HepG2 (cell line): ENCODE measurements at regions not wholly inside any gene's neighbourhood (a gene's known extent, or its start where the extent isn't known, plus 50 kb on each side); places are given as distances from the start of the nearest gene placed in this dataset.

ENCODE experiments used
- ATAC-seq: fragments of 200-7000 bp; cut with Tn5 transposase; 3 replicates; pipeline ENCODE4 v1.9.1; 2020; ENCODE audit warnings: mild to moderate bottlenecking, moderate library complexity
- BruUV-seq: library from RNA; stranded (reverse); fragments of 400-500 nt; replicated peaks from 2 replicates; lab custom pipeline; 2021; lab: Mats Ljungman, UMichigan
- CTCF ChIA-PET: fragments of 300-600 bp; formaldehyde crosslinking; extraction: SDS; loops from one replicate; lab custom pipeline; 2021; ENCODE audit warnings: low total read pairs, inconsistent platforms, low intra/inter-chr PET ratio; lab: Yijun Ruan, JAX
- POLR2A ChIA-PET: fragments of 350-600 bp; sonication (Branson Sonifier 250); formaldehyde crosslinking; loops from one replicate; lab custom pipeline; 2020; ENCODE audit warnings: antibody characterized with exemption, inconsistent platforms; lab: Yijun Ruan, JAX
- DNase-seq: peaks from one replicate; pipeline ENCODE4 v3.0.0-alpha.2; 2015; ENCODE audit warnings: low spot score
- FAIRE-seq: peaks from 3 replicates; lab custom pipeline; 2011; peaks lifted over from hg19 to GRCh38; lab: Jason Lieb, UNC
- H2AFZ ChIP-seq: one replicate; pipeline ENCODE4 v1.6.1; 2011; ENCODE audit warnings: low read length, inconsistent platforms
- H3K27ac ChIP-seq: fragments of 300-600 bp; 3 replicates; pipeline ENCODE4 v1.8.0; 2011; ENCODE audit warnings: mixed run types, mild to moderate bottlenecking, mixed read lengths, low read length, inconsistent platforms; ENCODE audit not compliant: insufficient read depth; ENCODE audit errors: extremely low read length
- H3K27me3 ChIP-seq, 2 experiments: fragments of 200-600 bp in 1 of 2; 2 replicates in 1 of 2; 3 replicates in 1 of 2; pipeline versions ENCODE4 v1.6.0 to v1.8.0; 2011; ENCODE audit warnings: low read length in 2 of 2, mild to moderate bottlenecking in 2 of 2, moderate library complexity in 2 of 2, inconsistent platforms in 1 of 2; ENCODE audit not compliant: insufficient read depth in 2 of 2, control insufficient read depth in 1 of 2
- H3K36me3 ChIP-seq, 2 experiments: fragments of 200-600 bp in 1 of 2; replicated peaks in 1 of 2; 2 replicates in 1 of 2; 3 replicates in 1 of 2; pipeline versions ENCODE4 v1.5.1 to v1.8.0; 2011; ENCODE audit warnings: low read length in 2 of 2, inconsistent platforms in 1 of 2; ENCODE audit not compliant: insufficient read depth in 2 of 2, control insufficient read depth in 1 of 2
- H3K4me1 ChIP-seq: 2 replicates; pipeline ENCODE4 v1.5.1; 2012; ENCODE audit warnings: low read length, inconsistent platforms; ENCODE audit not compliant: insufficient read depth
- H3K4me2 ChIP-seq: 2 replicates; pipeline ENCODE4 v1.6.0; 2011; ENCODE audit warnings: low read depth, low read length, inconsistent platforms
- H3K4me3 ChIP-seq, 3 experiments: fragments of 200-600 bp in 1 of 3; sonication (generic), shearing (Covaris generic) in 1 of 3; replicated peaks in 1 of 3; 2 replicates each; pipeline ENCODE4 v1.5.1; 2011 to 2016; ENCODE audit warnings: low read length in 3 of 3, inconsistent platforms in 2 of 3, low read depth in 2 of 3, mild to moderate bottlenecking in 2 of 3, control low read depth in 1 of 3, mixed read lengths in 1 of 3; ENCODE audit not compliant: insufficient read depth in 1 of 3
- H3K79me2 ChIP-seq: one replicate; pipeline ENCODE4 v1.6.1; 2011; ENCODE audit warnings: low read length, inconsistent platforms; ENCODE audit not compliant: insufficient read depth
- H3K9ac ChIP-seq: 2 replicates; pipeline ENCODE4 v1.6.0; 2011; ENCODE audit warnings: mild to moderate bottlenecking, low read depth, low read length, inconsistent platforms; ENCODE audit not compliant: insufficient read depth
- H3K9me3 ChIP-seq: 2 replicates; pipeline ENCODE4 v1.5.1; 2012; ENCODE audit warnings: mild to moderate bottlenecking, low read length
- H4K20me1 ChIP-seq: 2 replicates; pipeline ENCODE4 v1.6.0; 2011; ENCODE audit warnings: inconsistent platforms, mild to moderate bottlenecking, low read length, moderate library complexity; ENCODE audit not compliant: insufficient read depth
- ARNT2 ChIP-seq: sonication (generic); formaldehyde crosslinking; IDR thresholded peaks from 2 replicates; pipeline ENCODE4 v1.8.0; 2022; ENCODE audit warnings: mild to moderate bottlenecking, low read depth, missing genetic modification reagents, moderate library complexity
- CC2D1A ChIP-seq: sonication (generic); formaldehyde crosslinking; IDR thresholded peaks from 2 replicates; pipeline ENCODE4 v1.8.1; 2023; ENCODE audit warnings: mild to moderate bottlenecking, missing genetic modification reagents
- CENPX ChIP-seq: sonication (generic); formaldehyde crosslinking; IDR thresholded peaks from 2 replicates; pipeline ENCODE4 v1.9.0; 2021; ENCODE audit warnings: mild to moderate bottlenecking, missing genetic modification reagents, moderate library complexity
- MEIS1 ChIP-seq: sonication (generic); formaldehyde crosslinking; IDR thresholded peaks from 2 replicates; pipeline ENCODE4 v1.9.0; 2021; ENCODE audit warnings: mild to moderate bottlenecking, missing genetic modification reagents, moderate library complexity, borderline replicate concordance
- ZBTB21 ChIP-seq: sonication (generic); formaldehyde crosslinking; IDR thresholded peaks from 2 replicates; pipeline ENCODE4 v1.4.0; 2020; ENCODE audit warnings: missing genetic modification reagents
- WGBS: methylation state at CpG from one replicate; pipeline ENCODE4 v1.1.6; 2017; ENCODE audit warnings: low lambda C conversion rate; 5-methylcytosine and 5-hydroxymethylcytosine counted together
- in situ Hi-C: cut with HindIII; loops from 2 replicates; pipeline ENCODE4 v1.10.0; 2017; ENCODE audit warnings: low pct_unique_long_range_greater_than_20kb; ENCODE audit not compliant: extremely low pct_ligation_motif_present
- intact Hi-C: fragments of 100-400 bp; cut with micrococcal nuclease; formaldehyde crosslinking; loops from one replicate; pipeline ENCODE4 v1.10.0; 2022; ENCODE audit not compliant: unreplicated experiment
- TF ChIP-seq, protein P1 (sequence below): sonication (generic); formaldehyde crosslinking; IDR thresholded peaks from 2 replicates; pipeline ENCODE4 v1.4.0; 2020; ENCODE audit warnings: missing genetic modification reagents, mild to moderate bottlenecking, borderline replicate concordance

DNA sequence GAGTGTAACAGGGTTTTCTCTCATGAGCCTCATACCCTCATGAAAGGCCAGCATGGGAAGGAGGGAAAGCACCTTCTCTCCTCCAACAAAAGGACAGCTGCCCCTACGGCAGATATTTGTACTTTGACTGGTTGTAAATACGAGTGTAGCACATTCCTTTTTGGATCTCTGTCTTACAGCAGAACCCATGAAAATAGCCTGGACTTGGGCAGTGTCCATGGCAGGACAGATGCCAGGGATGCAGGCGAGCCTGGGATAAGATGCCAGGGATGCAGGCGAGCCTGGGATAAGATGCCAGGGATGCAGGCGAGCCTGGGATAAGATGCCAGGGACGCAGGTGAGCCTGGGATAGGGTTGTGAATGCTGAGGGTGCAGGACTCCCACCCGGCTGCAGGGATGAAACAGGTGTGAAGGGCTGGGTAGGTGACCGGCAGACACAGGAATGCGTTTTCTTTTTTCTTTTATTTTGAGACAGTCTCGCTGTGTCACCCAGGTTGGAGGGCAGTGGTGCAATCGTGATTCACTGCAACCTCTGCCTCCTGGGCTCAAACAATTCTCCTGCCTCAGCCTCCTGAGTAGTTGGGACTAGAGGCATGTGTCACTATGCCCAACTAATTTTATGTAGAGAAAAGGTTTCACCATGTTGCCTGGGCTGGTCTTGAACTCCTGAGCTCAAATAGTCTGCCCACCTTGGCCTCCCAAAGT, 120.0 kb downstream of the BEGAIN start:
- Histone ChIP-seq H2AFZ (no peak overlapping the region), H3K36me3 (no peaks in the 10 kb centered on the region), H3K4me3 (no peak overlapping the region), H3K4me1 (no peaks in the 10 kb centered on the region), H3K4me2 (no peak overlapping the region), H3K27me3 (0 out of 5 replicates have a peak, but pooled peaks cover 0 to 1% of the 10 kb centered on the region in 2 experiments), H3K27ac (no peak overlapping the region), H3K9me3 (no peaks in the 10 kb centered on the region), H3K79me2 (no peaks in the 10 kb centered on the region), H4K20me1 (no peaks in the 10 kb centered on the region), H3K9ac (no peak overlapping the region)
- 68% methylated on average over 11 of the region's 11 CpGs for WGBS
- TF ChIP-seq ARNT2 (CRISPR knock-in tag) (no peak), CC2D1A (CRISPR knock-in tag) (no peak), MEIS1 (CRISPR knock-in tag) (no peak), ZBTB21 (CRISPR knock-in tag) (no peak), CENPX (CRISPR knock-in tag) (no peak)
- TF ChIP-seq, protein P1, sequence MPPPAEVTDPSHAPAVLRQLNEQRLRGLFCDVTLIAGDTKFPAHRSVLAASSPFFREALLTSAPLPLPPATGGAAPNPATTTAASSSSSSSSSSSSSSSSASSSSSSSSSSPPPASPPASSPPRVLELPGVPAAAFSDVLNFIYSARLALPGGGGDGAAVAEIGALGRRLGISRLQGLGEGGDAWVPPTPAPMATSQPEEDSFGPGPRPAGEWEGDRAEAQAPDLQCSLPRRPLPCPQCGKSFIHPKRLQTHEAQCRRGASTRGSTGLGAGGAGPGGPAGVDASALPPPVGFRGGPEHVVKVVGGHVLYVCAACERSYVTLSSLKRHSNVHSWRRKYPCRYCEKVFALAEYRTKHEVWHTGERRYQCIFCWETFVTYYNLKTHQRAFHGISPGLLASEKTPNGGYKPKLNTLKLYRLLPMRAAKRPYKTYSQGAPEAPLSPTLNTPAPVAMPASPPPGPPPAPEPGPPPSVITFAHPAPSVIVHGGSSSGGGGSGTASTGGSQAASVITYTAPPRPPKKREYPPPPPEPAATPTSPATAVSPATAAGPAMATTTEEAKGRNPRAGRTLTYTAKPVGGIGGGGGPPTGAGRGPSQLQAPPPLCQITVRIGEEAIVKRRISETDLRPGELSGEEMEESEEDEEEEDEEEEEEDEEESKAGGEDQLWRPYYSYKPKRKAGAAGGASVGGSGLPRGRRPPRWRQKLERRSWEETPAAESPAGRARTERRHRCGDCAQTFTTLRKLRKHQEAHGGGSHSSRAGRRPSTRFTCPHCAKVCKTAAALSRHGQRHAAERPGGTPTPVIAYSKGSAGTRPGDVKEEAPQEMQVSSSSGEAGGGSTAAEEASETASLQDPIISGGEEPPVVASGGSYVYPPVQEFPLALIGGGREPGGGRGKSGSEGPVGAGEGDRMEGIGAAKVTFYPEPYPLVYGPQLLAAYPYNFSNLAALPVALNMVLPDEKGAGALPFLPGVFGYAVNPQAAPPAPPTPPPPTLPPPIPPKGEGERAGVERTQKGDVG (CRISPR knock-in tag): no peak
- POLR2A ChIA-PET: no interaction called here
- CTCF ChIA-PET: no interaction called here
- intact Hi-C loops: no loop called here
- BruUV-seq: no TSS peak
- FAIRE-seq (no peak), DNase-seq (no peak), ATAC-seq (no peak)
- in situ Hi-C loops: no loop called here
